Coronary artery (tissue), 2 donors: ENCODE measurements at regions not wholly inside any gene's neighbourhood (a gene's known extent, or its start where the extent isn't known, plus 50 kb on each side); places are given as distances from the start of the nearest gene placed in this dataset.

Source experiments
- DNase-seq: peaks from one replicate; pipeline ENCODE4 v3.0.0-alpha.2; 2017; ENCODE audit warnings: low spot score
- H3K27ac ChIP-seq, 2 donors: fragments of 200-600 bp; sonication (generic); one replicate each; pipeline ENCODE4 v1.5.1; 2016 to 2019
- H3K4me3 ChIP-seq: fragments of 200-600 bp; sonication (generic); 2 replicates; pipeline ENCODE4 v1.5.1; 2016; ENCODE audit warnings: mild to moderate bottlenecking, moderate library complexity
- TF ChIP-seq, protein P1 (sequence below): fragments of 200-600 bp; sonication (generic); IDR thresholded peaks from one replicate; pipeline ENCODE4 v1.5.1; 2019; ENCODE audit warnings: antibody characterized with exemption

DNA sequence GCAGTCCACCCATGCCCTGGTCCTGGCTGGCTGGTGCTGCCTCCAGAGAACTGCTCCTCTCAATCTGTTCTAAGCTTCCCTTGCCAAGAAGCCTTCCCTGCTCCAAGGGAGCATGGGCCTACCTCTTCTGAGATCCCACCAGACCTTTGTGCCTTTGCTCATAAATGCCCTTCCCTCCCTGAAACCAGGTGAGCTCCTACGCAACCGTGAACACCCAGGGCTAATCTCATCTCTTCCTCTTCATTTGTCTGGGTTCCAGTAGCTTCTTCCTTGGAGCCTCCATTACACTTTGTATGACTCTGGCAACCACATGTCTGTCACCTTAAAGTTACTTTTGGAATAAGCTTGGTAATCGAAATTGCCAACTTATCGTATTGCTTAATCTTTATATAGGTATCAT lies 270.6 kb downstream of the PBX3 start:
- Histone ChIP-seq H3K4me3 (no peak overlapping the region), H3K27ac (no peak overlapping the region)
- TF ChIP-seq, protein P1, sequence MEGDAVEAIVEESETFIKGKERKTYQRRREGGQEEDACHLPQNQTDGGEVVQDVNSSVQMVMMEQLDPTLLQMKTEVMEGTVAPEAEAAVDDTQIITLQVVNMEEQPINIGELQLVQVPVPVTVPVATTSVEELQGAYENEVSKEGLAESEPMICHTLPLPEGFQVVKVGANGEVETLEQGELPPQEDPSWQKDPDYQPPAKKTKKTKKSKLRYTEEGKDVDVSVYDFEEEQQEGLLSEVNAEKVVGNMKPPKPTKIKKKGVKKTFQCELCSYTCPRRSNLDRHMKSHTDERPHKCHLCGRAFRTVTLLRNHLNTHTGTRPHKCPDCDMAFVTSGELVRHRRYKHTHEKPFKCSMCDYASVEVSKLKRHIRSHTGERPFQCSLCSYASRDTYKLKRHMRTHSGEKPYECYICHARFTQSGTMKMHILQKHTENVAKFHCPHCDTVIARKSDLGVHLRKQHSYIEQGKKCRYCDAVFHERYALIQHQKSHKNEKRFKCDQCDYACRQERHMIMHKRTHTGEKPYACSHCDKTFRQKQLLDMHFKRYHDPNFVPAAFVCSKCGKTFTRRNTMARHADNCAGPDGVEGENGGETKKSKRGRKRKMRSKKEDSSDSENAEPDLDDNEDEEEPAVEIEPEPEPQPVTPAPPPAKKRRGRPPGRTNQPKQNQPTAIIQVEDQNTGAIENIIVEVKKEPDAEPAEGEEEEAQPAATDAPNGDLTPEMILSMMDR, result no peak
- DNase-seq, result no peak

DNA sequence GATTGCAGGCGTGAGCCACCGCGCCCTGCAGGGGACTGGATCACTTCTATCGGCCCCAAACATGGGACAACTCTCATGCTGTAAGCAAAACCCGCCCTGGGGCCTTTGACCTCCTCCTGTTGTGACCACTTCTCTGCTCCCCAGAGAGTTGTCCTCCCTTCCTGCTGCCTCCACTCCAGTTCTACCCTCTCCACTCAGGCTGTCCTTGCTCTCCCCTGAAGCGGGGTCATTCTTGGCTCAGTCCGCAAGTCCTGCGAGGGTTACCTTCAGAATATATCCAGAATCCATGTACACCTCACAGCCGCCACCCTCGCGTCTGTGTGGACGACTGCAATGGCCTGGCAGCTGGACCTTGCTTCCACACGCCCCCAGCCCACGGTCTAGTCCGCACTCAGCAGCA lies 273.7 kb downstream of the PBX3 start:
- no peak for DNase-seq
- Histone ChIP-seq H3K4me3 (no peak overlapping the region), H3K27ac (no peak overlapping the region)
- TF ChIP-seq, protein P1, result no peak

- no peak overlapping the region for H3K4me3 ChIP-seq
- DNase-seq, result no peak
- H3K27ac ChIP-seq, result no peak overlapping the region
- TF ChIP-seq, protein P1, result no peak
Observed at GRCh38 chr9:126023962-126024361, 276.8 kb downstream of the PBX3 start.

- no peak overlapping the region for H3K27ac ChIP-seq
- no peak for DNase-seq
- TF ChIP-seq, protein P1, result no peak
- no peak overlapping the region for H3K4me3 ChIP-seq
Observed at GRCh38 chr9:126024581-126025230, 277.5 kb downstream of the PBX3 start.

DNA sequence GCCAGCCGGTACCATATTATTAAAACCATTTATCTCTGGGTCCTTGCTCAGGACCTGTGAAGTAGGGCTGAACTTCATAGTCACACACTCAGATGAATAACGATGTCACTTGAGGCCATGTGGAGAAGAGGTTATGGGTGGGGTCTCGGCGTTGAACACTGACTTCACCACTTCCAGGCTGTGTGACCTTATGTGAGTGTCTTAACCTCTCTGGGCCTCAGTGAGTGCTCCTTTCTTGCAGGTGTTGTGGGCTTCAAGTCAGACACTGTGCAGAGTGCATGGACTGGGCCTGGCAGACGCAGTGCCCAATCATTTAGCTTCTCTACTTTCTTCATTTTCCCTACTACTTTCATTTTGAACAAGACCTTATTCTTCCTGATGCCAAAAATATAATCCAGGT lies 278.8 kb downstream of the PBX3 start:
- no peak for DNase-seq
- TF ChIP-seq, protein P1, result no peak
- Histone ChIP-seq H3K27ac (no peak overlapping the region), H3K4me3 (no peak overlapping the region)

- Histone ChIP-seq H3K27ac (no peak overlapping the region), H3K4me3 (no peak overlapping the region)
- TF ChIP-seq, protein P1, result no peak
- DNase-seq, result no peak
Observed at GRCh38 chr9:126027566-126027965, 280.4 kb downstream of the PBX3 start.

GRCh38 chr9:126028746-126029145 lies 281.6 kb downstream of the PBX3 start:
- no peak for DNase-seq
- TF ChIP-seq, protein P1, result no peak

More at GRCh38 chr9:126028746-126029145, 281.6 kb downstream of the PBX3 start:
- no peak overlapping the region for H3K27ac ChIP-seq
- no peak overlapping the region for H3K4me3 ChIP-seq
